ENCODE measurements at regions not wholly inside any gene's neighbourhood (a gene's known extent, or its start where the extent isn't known, plus 50 kb on each side); places are given as distances from the start of the nearest gene placed in this dataset.

- no peaks in the 10 kb centered on the region for H3K36me3 ChIP-seq (ENCODE audit: low read depth, low read length)
- BruUV-seq (replicated peaks): no TSS peak
- H3K27me3 ChIP-seq (ENCODE audit: low read length): no peaks in the 10 kb centered on the region
- no peaks in the 10 kb centered on the region for H3F3A ChIP-seq (ENCODE audit: low read length, unreplicated experiment)
- H3K4me1 ChIP-seq (ENCODE audit: insufficient read depth, low read length): no peaks in the 10 kb centered on the region
- POLR2A ChIA-PET (ENCODE audit: unreplicated experiment): no interaction called here
- CTCF ChIA-PET: no interaction called here
- H3K9ac ChIP-seq (ENCODE audit: low read length): no peak overlapping the region
- TF ChIP-seq EZH2phosphoT487 (IDR thresholded peaks at IDR 0.05; ENCODE audit: borderline replicate concordance, low read length): no peak
- TF ChIP-seq CTCF (conservative IDR thresholded peaks at IDR 0.05; ENCODE audit: low read depth, low read length): no peak
- no peak for TF ChIP-seq EZH2 (IDR thresholded peaks at IDR 0.05; ENCODE audit: low read length, unreplicated experiment)
- H3K27ac ChIP-seq (ENCODE audit: low read length): no peak overlapping the region
- intact Hi-C loops (cut with micrococcal nuclease): no loop called here
- no peak overlapping the region for H2AFZ ChIP-seq (ENCODE audit: low read length)
- no peak for ATAC-seq
- no peak overlapping the region for H3K4me2 ChIP-seq (ENCODE audit: low read length)
- H4K20me1 ChIP-seq (ENCODE audit: low read length): no peaks in the 10 kb centered on the region
- no peaks in the 10 kb centered on the region for H3K9me3 ChIP-seq (ENCODE audit: low read length)
- DNase-seq: no peak
- no peaks in the 10 kb centered on the region for H3K79me2 ChIP-seq (ENCODE audit: low read length)
- no peaks in the 10 kb centered on the region for H3K9me2 ChIP-seq (replicated peaks; ENCODE audit: low read length)
- no peak overlapping the region for H3K4me3 ChIP-seq (ENCODE audit: low read length)
Measured at GRCh38 chr6:81849248-81849647, 96.8 kb upstream of the TENT5A start.

GRCh38 chr6:81847866-81848265 is 95.4 kb upstream of the TENT5A start:
- Histone ChIP-seq H3K4me2 (ENCODE audit: low read length) (no peak overlapping the region), H3K9ac (ENCODE audit: low read length) (no peak overlapping the region), H2AFZ (ENCODE audit: low read length) (no peak overlapping the region), H3K79me2 (ENCODE audit: low read length) (no peaks in the 10 kb centered on the region), H3K36me3 (ENCODE audit: low read depth, low read length) (no peaks in the 10 kb centered on the region), H3F3A (ENCODE audit: low read length, unreplicated experiment) (no peaks in the 10 kb centered on the region), H3K27me3 (ENCODE audit: low read length) (no peaks in the 10 kb centered on the region), H3K9me3 (ENCODE audit: low read length) (no peaks in the 10 kb centered on the region), H3K4me1 (ENCODE audit: insufficient read depth, low read length) (peaks cover 7% of the 10 kb centered on the region; the same call in 1 of the 2 replicates), H3K27ac (ENCODE audit: low read length) (no peak overlapping the region), H3K9me2 (replicated peaks; ENCODE audit: low read length) (no peaks in the 10 kb centered on the region), H4K20me1 (ENCODE audit: low read length) (no peaks in the 10 kb centered on the region), H3K4me3 (ENCODE audit: low read length) (no peak overlapping the region)
- ChIA-PET POLR2A (ENCODE audit: unreplicated experiment) (no interaction called here), CTCF (no interaction called here)
- DNase-seq (no peak), ATAC-seq (no peak)
- BruUV-seq (replicated peaks): no TSS peak
- TF ChIP-seq CTCF (conservative IDR thresholded peaks at IDR 0.05; ENCODE audit: low read depth, low read length) (no peak), EZH2 (IDR thresholded peaks at IDR 0.05; ENCODE audit: low read length, unreplicated experiment) (no peak), EZH2phosphoT487 (IDR thresholded peaks at IDR 0.05; ENCODE audit: borderline replicate concordance, low read length) (no peak)
- intact Hi-C loops (cut with micrococcal nuclease): no loop called here

GRCh38 chr6:81844686-81845085 is 92.2 kb upstream of the TENT5A start:
- BruUV-seq (replicated peaks): no TSS peak
- no peak overlapping the region for H2AFZ ChIP-seq (ENCODE audit: low read length)
- H3K27me3 ChIP-seq (ENCODE audit: low read length): no peaks in the 10 kb centered on the region
- H3F3A ChIP-seq (ENCODE audit: low read length, unreplicated experiment): no peaks in the 10 kb centered on the region
- no peak overlapping the region for H3K27ac ChIP-seq (ENCODE audit: low read length)
- intact Hi-C loops (cut with micrococcal nuclease): no loop called here
- H3K4me2 ChIP-seq (ENCODE audit: low read length): no peak overlapping the region
- TF ChIP-seq EZH2 (IDR thresholded peaks at IDR 0.05; ENCODE audit: low read length, unreplicated experiment) (no peak), EZH2phosphoT487 (IDR thresholded peaks at IDR 0.05; ENCODE audit: borderline replicate concordance, low read length) (no peak), CTCF (conservative IDR thresholded peaks at IDR 0.05; ENCODE audit: low read depth, low read length) (no peak)
- ATAC-seq (no peak), DNase-seq (no peak)
- H3K36me3 ChIP-seq (ENCODE audit: low read depth, low read length): no peaks in the 10 kb centered on the region
- no peaks in the 10 kb centered on the region for H4K20me1 ChIP-seq (ENCODE audit: low read length)
- no peaks in the 10 kb centered on the region for H3K79me2 ChIP-seq (ENCODE audit: low read length)
- H3K9ac ChIP-seq (ENCODE audit: low read length): no peak overlapping the region
- peaks cover 9% of the 10 kb centered on the region; the same call in 1 of the 2 replicates for H3K4me1 ChIP-seq (ENCODE audit: insufficient read depth, low read length)
- H3K4me3 ChIP-seq (ENCODE audit: low read length): no peak overlapping the region
- ChIA-PET POLR2A (ENCODE audit: unreplicated experiment) (no interaction called here), CTCF (interaction anchor here (0.6 kb wide), 1 partner anchor 82 kb away, joined by 3 read pairs; no protein-coding TSS in a partner anchor)
- H3K9me3 ChIP-seq (ENCODE audit: low read length): no peaks in the 10 kb centered on the region
- H3K9me2 ChIP-seq (replicated peaks; ENCODE audit: low read length): no peaks in the 10 kb centered on the region
